Uterus (tissue), 3 donors: ENCODE measurements at regions not wholly inside any gene's neighbourhood (a gene's known extent, or its start where the extent isn't known, plus 50 kb on each side); places are given as distances from the start of the nearest gene placed in this dataset.

ENCODE experiments used
- DNase-seq, 2 donors: peaks; one replicate each; pipeline ENCODE4 v3.0.0-alpha.2; 2019 to 2020
- H3K27ac ChIP-seq, 2 donors: fragments of 200-600 bp; sonication (generic); 1 replicate in 1 of 2; 2 replicates in 1 of 2; pipeline ENCODE4 v1.5.1; 2016 to 2018
- H3K27me3 ChIP-seq, 2 donors: fragments of 200-600 bp; sonication (generic); one replicate each; pipeline ENCODE4 v1.5.1; 2018 to 2019; ENCODE audit warnings: control low read depth in 1 of 2
- H3K36me3 ChIP-seq, 2 donors: fragments of 200-600 bp; sonication (generic); one replicate each; pipeline ENCODE4 v1.5.1; 2019; ENCODE audit warnings: control low read depth in 1 of 2
- H3K4me1 ChIP-seq, 2 donors: fragments of 200-600 bp; sonication (generic); one replicate each; pipeline ENCODE4 v1.5.1; 2018 to 2019; ENCODE audit warnings: control low read depth in 1 of 2
- H3K4me3 ChIP-seq, 2 donors: fragments of 200-600 bp; sonication (generic); 1 replicate in 1 of 2; 2 replicates in 1 of 2; pipeline ENCODE4 v1.5.1; 2018 to 2019; ENCODE audit warnings: mild to moderate bottlenecking in 1 of 2
- H3K9me3 ChIP-seq, 2 donors: fragments of 200-600 bp; sonication (generic); one replicate each; pipeline ENCODE4 v1.5.1; 2019; ENCODE audit warnings: control low read depth in 1 of 2
- POLR2A ChIP-seq, 2 donors: fragments of 450-650 bp; IDR thresholded peaks; one replicate each; pipeline ENCODE4 v1.6.1; 2016; ENCODE audit warnings: antibody characterized with exemption in 2 of 2, mild to moderate bottlenecking in 1 of 2, moderate library complexity in 1 of 2
- intact Hi-C: fragments of 100-400 bp; cut with DNase I; formaldehyde crosslinking; loops from one replicate; pipeline ENCODE4 v1.15.1; 2023; ENCODE audit warnings: low total_unique reads
- TF ChIP-seq, protein P1 (sequence below), 4 experiments: fragments of 200-600 bp in 2 of 4; fragments of 450-650 bp in 2 of 4; sonication (generic) in 2 of 4; IDR thresholded peaks; one replicate each; pipeline ENCODE4 v1.5.1; 2016 to 2019; ENCODE audit warnings: antibody characterized with exemption in 4 of 4, mild to moderate bottlenecking in 2 of 4, moderate library complexity in 1 of 4
- donor health status: DM: yes; HTN: yes; CAD: no.

DNA sequence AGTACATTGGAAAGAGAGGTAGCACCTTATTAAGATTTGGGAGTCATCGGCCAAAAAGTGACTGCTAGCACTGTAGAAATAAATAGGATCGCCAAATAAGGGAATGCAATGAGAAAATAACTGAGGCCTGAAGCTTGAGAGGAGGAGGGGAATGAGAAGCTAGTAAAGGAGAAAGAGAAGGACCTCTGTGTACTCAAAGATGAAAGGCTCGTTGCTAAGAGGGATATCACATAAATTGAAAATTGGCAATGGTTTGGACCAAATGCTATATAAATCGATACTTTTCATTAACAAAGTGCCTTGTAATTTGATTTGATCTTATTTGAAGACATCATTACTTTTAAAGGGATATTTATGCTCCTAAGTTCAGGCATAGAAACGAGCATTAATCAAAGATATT lies 796.3 kb downstream of the QKI start:
- TF ChIP-seq, protein P1, sequence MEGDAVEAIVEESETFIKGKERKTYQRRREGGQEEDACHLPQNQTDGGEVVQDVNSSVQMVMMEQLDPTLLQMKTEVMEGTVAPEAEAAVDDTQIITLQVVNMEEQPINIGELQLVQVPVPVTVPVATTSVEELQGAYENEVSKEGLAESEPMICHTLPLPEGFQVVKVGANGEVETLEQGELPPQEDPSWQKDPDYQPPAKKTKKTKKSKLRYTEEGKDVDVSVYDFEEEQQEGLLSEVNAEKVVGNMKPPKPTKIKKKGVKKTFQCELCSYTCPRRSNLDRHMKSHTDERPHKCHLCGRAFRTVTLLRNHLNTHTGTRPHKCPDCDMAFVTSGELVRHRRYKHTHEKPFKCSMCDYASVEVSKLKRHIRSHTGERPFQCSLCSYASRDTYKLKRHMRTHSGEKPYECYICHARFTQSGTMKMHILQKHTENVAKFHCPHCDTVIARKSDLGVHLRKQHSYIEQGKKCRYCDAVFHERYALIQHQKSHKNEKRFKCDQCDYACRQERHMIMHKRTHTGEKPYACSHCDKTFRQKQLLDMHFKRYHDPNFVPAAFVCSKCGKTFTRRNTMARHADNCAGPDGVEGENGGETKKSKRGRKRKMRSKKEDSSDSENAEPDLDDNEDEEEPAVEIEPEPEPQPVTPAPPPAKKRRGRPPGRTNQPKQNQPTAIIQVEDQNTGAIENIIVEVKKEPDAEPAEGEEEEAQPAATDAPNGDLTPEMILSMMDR (IDR thresholded peaks at IDR 0.05) = no peak
- TF ChIP-seq POLR2A (IDR thresholded peaks at IDR 0.05) = no peak
- Histone ChIP-seq H3K27ac (no peak overlapping the region), H3K36me3 (no peaks in the 10 kb centered on the region), H3K4me3 (no peak overlapping the region), H3K9me3 (no peaks in the 10 kb centered on the region), H3K27me3 (no peaks in the 10 kb centered on the region), H3K4me1 (no peaks in the 10 kb centered on the region)
- intact Hi-C loops = no loop called here
- DNase-seq = no peak

DNA sequence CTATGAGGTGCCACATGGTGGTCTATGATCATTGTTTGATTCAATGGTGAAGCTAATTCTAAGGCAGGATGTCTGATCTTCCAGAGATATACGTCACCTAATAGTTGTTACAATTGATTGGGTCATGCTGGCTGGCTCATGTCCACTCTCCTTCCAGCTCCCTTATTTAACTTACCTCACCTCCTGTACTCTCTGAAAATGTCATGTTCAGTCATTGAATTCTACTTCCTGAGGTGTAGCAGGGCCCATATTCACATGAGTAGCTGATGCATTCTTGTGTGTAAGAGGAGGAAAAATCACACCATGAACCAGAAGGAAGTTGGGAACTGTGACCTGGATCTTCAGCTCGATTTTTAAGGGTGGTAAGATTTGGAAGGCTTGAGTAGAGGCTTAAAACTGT lies 795.8 kb downstream of the QKI start:
- intact Hi-C loops = no loop called here
- Histone ChIP-seq H3K9me3 (no peaks in the 10 kb centered on the region), H3K4me1 (no peaks in the 10 kb centered on the region), H3K27me3 (no peaks in the 10 kb centered on the region), H3K36me3 (no peaks in the 10 kb centered on the region), H3K4me3 (no peak overlapping the region), H3K27ac (no peak overlapping the region)
- TF ChIP-seq, protein P1 (IDR thresholded peaks at IDR 0.05) = no peak
- no peak for TF ChIP-seq POLR2A (IDR thresholded peaks at IDR 0.05)
- DNase-seq = no peak

DNA sequence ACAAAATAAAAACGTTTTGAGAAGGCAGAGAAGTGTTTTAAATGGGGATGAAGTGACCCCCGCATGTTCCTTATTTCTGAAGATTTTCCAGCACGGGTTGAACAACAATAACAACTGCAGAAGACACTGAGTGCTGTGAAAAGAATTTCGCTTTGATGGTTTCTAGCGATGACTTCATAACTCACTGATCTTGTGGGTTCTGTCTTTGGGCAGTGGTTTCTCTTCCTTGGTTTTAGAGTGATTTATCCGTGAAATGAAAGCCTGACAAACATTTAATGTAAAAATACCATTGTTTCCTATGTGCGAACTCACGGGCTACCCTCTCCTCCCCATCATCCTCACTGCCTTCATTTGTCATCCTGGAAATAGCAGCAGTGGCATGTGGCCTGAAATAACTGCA lies 793.9 kb downstream of the QKI start:
- Histone ChIP-seq H3K27ac (no peak overlapping the region), H3K36me3 (no peaks in the 10 kb centered on the region), H3K4me1 (no peaks in the 10 kb centered on the region), H3K27me3 (no peaks in the 10 kb centered on the region), H3K9me3 (no peaks in the 10 kb centered on the region), H3K4me3 (no peak overlapping the region)
- DNase-seq = no peak
- no peak for TF ChIP-seq POLR2A (IDR thresholded peaks at IDR 0.05)
- TF ChIP-seq, protein P1 (IDR thresholded peaks at IDR 0.05) = no peak
- intact Hi-C loops = no loop called here

DNA sequence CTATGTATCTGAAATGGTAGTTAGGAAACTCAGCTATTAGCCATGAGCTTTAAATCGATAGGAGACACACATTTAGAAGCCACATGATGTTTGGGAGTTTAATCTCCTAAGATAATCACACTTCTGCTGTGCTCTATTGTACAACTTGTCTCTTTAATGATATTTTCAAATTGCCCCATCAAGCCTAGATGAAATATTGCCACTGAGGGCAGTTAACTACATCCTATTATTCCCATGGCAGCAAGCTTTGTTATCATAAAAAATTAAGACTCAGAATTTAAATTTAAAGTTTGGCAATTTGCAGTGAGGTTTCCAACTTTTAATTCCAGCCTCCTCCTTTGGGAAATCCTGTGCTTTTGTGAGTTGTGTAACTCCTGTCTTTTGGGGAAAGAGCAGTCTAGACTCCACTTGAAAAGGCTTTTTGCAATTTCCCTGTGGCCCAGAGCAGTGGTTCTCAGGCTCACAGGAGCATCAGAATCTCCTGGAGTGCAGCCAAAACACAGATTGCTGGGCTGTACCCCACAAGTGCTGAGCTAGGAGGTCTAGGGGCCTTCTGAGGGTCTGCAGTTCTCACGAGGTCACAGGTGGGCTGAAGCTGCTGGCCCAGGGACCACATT lies 792.4 kb downstream of the QKI start:
- no peaks in the 10 kb centered on the region for H3K9me3 ChIP-seq
- intact Hi-C loops = no loop called here
- DNase-seq = no peak
- H3K36me3 ChIP-seq = no peaks in the 10 kb centered on the region
- no peaks in the 10 kb centered on the region for H3K4me1 ChIP-seq
- H3K27ac ChIP-seq = no peak overlapping the region
- TF ChIP-seq, protein P1 (IDR thresholded peaks at IDR 0.05) = no peak
- no peak for TF ChIP-seq POLR2A (IDR thresholded peaks at IDR 0.05)
- H3K27me3 ChIP-seq = no peaks in the 10 kb centered on the region
- no peak overlapping the region for H3K4me3 ChIP-seq

DNA sequence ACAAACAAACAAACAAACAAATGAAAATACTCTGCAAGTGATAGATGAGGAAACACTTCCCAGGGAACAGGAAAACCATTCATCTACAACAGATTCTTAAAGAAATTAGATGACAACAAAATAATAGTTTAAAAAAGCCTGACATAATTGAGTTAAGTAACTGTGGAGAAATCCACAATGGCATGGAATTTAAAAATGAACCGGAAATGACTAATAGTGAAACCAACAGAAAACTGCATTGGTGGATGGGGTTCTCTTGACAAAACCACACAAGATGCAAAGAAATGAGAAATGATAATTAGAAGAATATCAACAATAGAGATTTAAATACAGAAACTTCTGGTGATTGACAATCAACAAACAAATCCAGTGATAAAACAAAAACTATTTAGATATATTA lies 785.6 kb downstream of the QKI start:
- H3K27me3 ChIP-seq = no peaks in the 10 kb centered on the region
- DNase-seq = no peak
- no peaks in the 10 kb centered on the region for H3K9me3 ChIP-seq
- TF ChIP-seq, protein P1 (IDR thresholded peaks at IDR 0.05) = no peak
- no peak for TF ChIP-seq POLR2A (IDR thresholded peaks at IDR 0.05)
- H3K4me1 ChIP-seq = no peaks in the 10 kb centered on the region
- H3K36me3 ChIP-seq = no peaks in the 10 kb centered on the region
- H3K27ac ChIP-seq = no peak overlapping the region
- intact Hi-C loops = no loop called here
- H3K4me3 ChIP-seq = no peak overlapping the region
